Brain microvascular endothelial cell (primary cell): ENCODE measurements at regions not wholly inside any gene's neighbourhood (a gene's known extent, or its start where the extent isn't known, plus 50 kb on each side); places are given as distances from the start of the nearest gene placed in this dataset.

Experiments
- DNase-seq: peaks from one replicate; pipeline ENCODE4 v3.0.0-alpha.2; 2020
- H3K27ac ChIP-seq: fragments of 250-450 bp; sonication (Bioruptor Pico); 2 replicates; pipeline ENCODE4 v1.5.1; 2020; ENCODE audit warnings: mild to moderate bottlenecking, moderate library complexity
- H3K27me3 ChIP-seq: fragments of 250-450 bp; sonication (Bioruptor Pico); replicated peaks from 2 replicates; pipeline ENCODE4 v1.5.1; 2020; ENCODE audit warnings: mild to moderate bottlenecking
- H3K36me3 ChIP-seq: fragments of 250-450 bp; sonication (Bioruptor Pico); replicated peaks from 2 replicates; pipeline ENCODE4 v1.5.1; 2020; ENCODE audit warnings: mild to moderate bottlenecking
- H3K4me3 ChIP-seq: 2 replicates; pipeline ENCODE4 v1.5.1; 2011; ENCODE audit warnings: low read depth, mild to moderate bottlenecking, control low read depth, low read length, moderate library complexity
- in situ Hi-C: cut with HindIII; loops from 2 replicates; pipeline ENCODE4 v1.10.0; 2017; ENCODE audit warnings: low sequenced_read_pairs, low pct_ligation_motif_present
- TF ChIP-seq, protein P1 (sequence below): IDR thresholded peaks from 2 replicates; pipeline ENCODE4 v1.5.1; 2011; ENCODE audit warnings: low read depth, mild to moderate bottlenecking, moderate library complexity, low read length, control low read depth, inconsistent platforms; ENCODE audit errors: missing control alignments

DNA sequence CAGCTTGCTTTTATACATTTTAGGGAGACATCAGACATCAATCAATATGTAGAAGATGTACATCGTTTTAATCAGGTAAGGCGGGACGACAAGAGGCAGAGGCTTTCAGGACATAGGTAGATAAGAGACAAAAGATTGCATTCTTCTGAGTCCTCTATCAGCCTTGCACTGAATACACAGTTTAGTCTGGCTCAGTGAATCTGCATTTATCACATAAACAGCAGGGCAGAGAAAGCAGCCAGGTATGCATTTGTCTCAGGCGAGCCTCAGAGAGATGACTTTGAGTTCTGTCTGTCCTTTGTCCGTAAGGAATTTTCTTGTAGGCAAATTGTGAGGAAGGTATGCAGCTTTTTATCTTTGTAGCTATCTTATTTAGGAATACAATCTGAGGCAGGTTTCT lies 202.8 kb upstream of the TAS2R1 start:
- TF ChIP-seq, protein P1, sequence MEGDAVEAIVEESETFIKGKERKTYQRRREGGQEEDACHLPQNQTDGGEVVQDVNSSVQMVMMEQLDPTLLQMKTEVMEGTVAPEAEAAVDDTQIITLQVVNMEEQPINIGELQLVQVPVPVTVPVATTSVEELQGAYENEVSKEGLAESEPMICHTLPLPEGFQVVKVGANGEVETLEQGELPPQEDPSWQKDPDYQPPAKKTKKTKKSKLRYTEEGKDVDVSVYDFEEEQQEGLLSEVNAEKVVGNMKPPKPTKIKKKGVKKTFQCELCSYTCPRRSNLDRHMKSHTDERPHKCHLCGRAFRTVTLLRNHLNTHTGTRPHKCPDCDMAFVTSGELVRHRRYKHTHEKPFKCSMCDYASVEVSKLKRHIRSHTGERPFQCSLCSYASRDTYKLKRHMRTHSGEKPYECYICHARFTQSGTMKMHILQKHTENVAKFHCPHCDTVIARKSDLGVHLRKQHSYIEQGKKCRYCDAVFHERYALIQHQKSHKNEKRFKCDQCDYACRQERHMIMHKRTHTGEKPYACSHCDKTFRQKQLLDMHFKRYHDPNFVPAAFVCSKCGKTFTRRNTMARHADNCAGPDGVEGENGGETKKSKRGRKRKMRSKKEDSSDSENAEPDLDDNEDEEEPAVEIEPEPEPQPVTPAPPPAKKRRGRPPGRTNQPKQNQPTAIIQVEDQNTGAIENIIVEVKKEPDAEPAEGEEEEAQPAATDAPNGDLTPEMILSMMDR: no peak
- no peak overlapping the region for H3K27ac ChIP-seq
- H3K27me3 ChIP-seq: no peaks in the 10 kb centered on the region
- in situ Hi-C loops: no loop called here
- no peak overlapping the region for H3K4me3 ChIP-seq
- no peaks in the 10 kb centered on the region for H3K36me3 ChIP-seq
- DNase-seq: no peak

DNA sequence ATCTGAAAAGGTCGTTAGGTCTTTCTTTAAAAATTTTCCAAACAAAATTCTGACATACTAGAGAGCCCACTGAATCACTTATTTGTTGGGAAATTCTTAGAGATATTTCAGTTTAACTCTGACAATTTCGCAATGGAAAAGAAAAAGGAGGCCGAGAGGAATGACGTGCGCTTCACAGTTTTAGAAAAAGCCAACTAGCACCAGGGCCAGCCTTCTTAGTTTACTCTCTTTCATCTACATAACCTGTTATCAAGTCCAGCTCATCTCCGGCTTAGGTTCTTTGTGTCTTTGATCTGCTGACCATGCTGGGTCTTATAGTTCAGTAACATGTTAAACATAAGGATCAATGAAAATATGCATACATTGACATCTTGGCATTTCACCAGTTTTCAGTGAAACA lies 201.7 kb upstream of the TAS2R1 start:
- Histone ChIP-seq H3K36me3 (no peaks in the 10 kb centered on the region), H3K27me3 (no peaks in the 10 kb centered on the region), H3K27ac (no peak overlapping the region), H3K4me3 (no peak overlapping the region)
- TF ChIP-seq, protein P1: no peak
- DNase-seq: no peak
- in situ Hi-C loops: no loop called here

GRCh38 chr5:9830184-9830583 lies 200.0 kb upstream of the TAS2R1 start:
- in situ Hi-C loops: no loop called here
- Histone ChIP-seq H3K4me3 (no peak overlapping the region), H3K27ac (no peak overlapping the region), H3K27me3 (no peaks in the 10 kb centered on the region), H3K36me3 (no peaks in the 10 kb centered on the region)
- TF ChIP-seq, protein P1: no peak
- DNase-seq: no peak

GRCh38 chr5:9829621-9830020 lies 199.5 kb upstream of the TAS2R1 start:
- Histone ChIP-seq H3K27me3 (no peaks in the 10 kb centered on the region), H3K36me3 (no peaks in the 10 kb centered on the region), H3K27ac (no peak overlapping the region), H3K4me3 (no peak overlapping the region)
- DNase-seq: no peak
- TF ChIP-seq, protein P1: no peak
- in situ Hi-C loops: no loop called here

- Histone ChIP-seq H3K27me3 (no peaks in the 10 kb centered on the region), H3K4me3 (no peak overlapping the region), H3K27ac (no peak overlapping the region), H3K36me3 (no peaks in the 10 kb centered on the region)
- DNase-seq: no peak
- TF ChIP-seq, protein P1: no peak
- in situ Hi-C loops: no loop called here
Measured at GRCh38 chr5:9820691-9821449, 190.7 kb upstream of the TAS2R1 start.

- Histone ChIP-seq H3K4me3 (no peak overlapping the region), H3K27me3 (no peaks in the 10 kb centered on the region), H3K36me3 (no peaks in the 10 kb centered on the region), H3K27ac (no peak overlapping the region)
- TF ChIP-seq, protein P1: no peak
- in situ Hi-C loops: no loop called here
- DNase-seq: no peak
Measured at GRCh38 chr5:9818340-9818845, 188.2 kb upstream of the TAS2R1 start.
